ENCODE measurements at regions not wholly inside any gene's neighbourhood (a gene's known extent, or its start where the extent isn't known, plus 50 kb on each side); places are given as distances from the start of the nearest gene placed in this dataset.

DNA sequence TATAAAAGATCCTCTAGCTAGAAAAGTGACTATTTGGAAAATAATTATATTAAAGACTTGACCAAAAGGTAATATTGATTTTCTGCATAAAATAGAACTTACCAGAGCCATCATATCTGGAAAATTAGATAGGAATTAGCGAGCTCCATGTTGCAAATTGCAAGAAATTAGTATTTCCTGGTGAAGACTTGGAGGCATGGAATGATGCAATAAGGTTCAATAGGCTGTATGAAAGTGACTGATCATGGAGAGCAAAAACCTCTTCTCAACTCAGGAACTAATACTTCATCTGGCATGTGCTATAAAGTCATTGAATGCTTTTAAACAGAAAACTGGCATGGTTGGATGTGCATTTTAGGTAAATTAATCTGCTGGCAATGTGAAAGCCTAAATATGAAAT, 66.3 kb upstream of the UFM1 start:
- TF ChIP-seq CTCF (IDR thresholded peaks at IDR 0.05; ENCODE audit: low read length) (no peak), EZH2 (IDR thresholded peaks at IDR 0.05; ENCODE audit: borderline replicate concordance, low read length) (no peak)

Data from OCI-LY1 (cell line).